Heart right ventricle (tissue), 16 donors: ENCODE measurements at regions not wholly inside any gene's neighbourhood (a gene's known extent, or its start where the extent isn't known, plus 50 kb on each side); places are given as distances from the start of the nearest gene placed in this dataset.

Experiments
- ATAC-seq, 8 donors: fragments of 200-7000 bp; cut with Tn5 transposase; one replicate each; pipeline ENCODE4 v1.9.1; 2020; ENCODE audit warnings: mild to moderate bottlenecking in 8 of 8, moderate library complexity in 8 of 8, moderate number of reproducible peaks in 1 of 8
- DNase-seq, 2 donors: peaks; one replicate each; pipeline ENCODE4 v3.0.0-alpha.2; 2020
- H3K27ac ChIP-seq, 10 donors: fragments of 200-600 bp; sonication (generic) in 2 of 10; one replicate each; pipeline versions ENCODE4 v1.5.0 to v1.8.0; 2020 to 2022; ENCODE audit warnings: mild to moderate bottlenecking in 3 of 10
- H3K27me3 ChIP-seq, 7 donors: fragments of 200-600 bp; one replicate each; pipeline ENCODE4 v1.8.0; 2021 to 2022; ENCODE audit warnings: mild to moderate bottlenecking in 2 of 7
- H3K36me3 ChIP-seq, 9 donors: fragments of 200-600 bp; sonication (generic) in 1 of 9; one replicate each; pipeline versions ENCODE4 v1.5.0 to v1.8.0; 2020 to 2022; ENCODE audit warnings: mild to moderate bottlenecking in 2 of 9
- H3K4me1 ChIP-seq, 9 donors: fragments of 200-600 bp; sonication (generic) in 1 of 9; one replicate each; pipeline versions ENCODE4 v1.5.0 to v1.8.0; 2020 to 2022; ENCODE audit warnings: mild to moderate bottlenecking in 4 of 9
- H3K4me3 ChIP-seq, 10 donors: fragments of 200-600 bp; sonication (generic) in 2 of 10; one replicate each; pipeline versions ENCODE4 v1.5.0 to v1.8.0; 2020 to 2022; ENCODE audit warnings: mild to moderate bottlenecking in 7 of 10, moderate library complexity in 2 of 10
- H3K9me3 ChIP-seq, 11 donors: fragments of 200-600 bp in 10 of 11; sonication (generic) in 2 of 11; one replicate each; pipeline versions ENCODE4 v1.5.0 to v1.8.0; 2013 to 2022; ENCODE audit warnings: mild to moderate bottlenecking in 2 of 11, control low read depth in 1 of 11, moderate library complexity in 1 of 11
- CTCF ChIP-seq, 9 donors: fragments of 200-600 bp; sonication (generic) in 2 of 9; IDR thresholded peaks; one replicate each; pipeline versions ENCODE4 v1.5.0 to v1.8.0; 2021 to 2022; ENCODE audit warnings: antibody characterized with exemption in 9 of 9, mild to moderate bottlenecking in 5 of 9, moderate library complexity in 1 of 9
- WGBS, 2 donors: extraction: QIAGEN DNeasy Blood & Tissue Kit; methylation state at CpG; one replicate each; pipeline ENCODE4 v1.1.7; 2013; ENCODE audit warnings: inconsistent platforms in 1 of 2; 5-methylcytosine and 5-hydroxymethylcytosine counted together
- intact Hi-C, 10 donors: fragments of 100-400 bp; cut with DNase I; formaldehyde crosslinking; loops; one replicate each; pipeline versions ENCODE4 v1.11.1 to v1.14.2; 2022
- donor health status: Arrhythmogenic right ventricular cardiomyopathy.
- donor health status: ischemic (EF 13 %, LVEDD 7.1; RV severe dilation, severe dysfunction).
- donor health status: healthy with polysubstance abuse.
- donor health status: DM: no; HTN: yes; CAD: no.
- donor health status: DM: no; HTN: no; CAD: no.
- donor health status: ischemic (EF 25% LVEDD 6.9; RV normal size, moderate dysfunction).
- donor health status: ischemic (EF 25% LVEDD 5.7; RV mildly dilated, moderate dysfunction).
- donor health status: healthy.
- donor health status: DM: yes; HTN: yes; CAD: no.
- donor health status: Ischemic cardiomyopathy.
- donor health status: ischemic (EF 35%, LVEDD 5.7; RV mildly dilated, moderate dysfunction).
- donor health status: nonischemic (EF 11% LVEDD 7.7; RV severe dilation, severe dysfunction).
- donor health status: DM: yes; HTN: yes; CAD: no.
- donor health status: PGD.
- donor health status: ischemic (EF 29% LVEDD 5.4; RV normal size, mild dysfunction).
- donor health status: nonischemic (EF 23%, LVEDD 6.1; RV moderate dilation, normal function).

GRCh38 chr11:69983571-69983877 lies 94.6 kb upstream of the ANO1 start:
- WGBS, 2 donors = 77 to 80% methylated on average over 10 of the region's 10 CpGs
- Histone ChIP-seq H3K36me3 (no peaks in the 10 kb centered on the region), H3K9me3 (no peaks in the 10 kb centered on the region), H3K27me3 (peaks cover 11 to 68% (median 53%) of the 10 kb centered on the region in 7 donors), H3K4me1 (peaks cover 8 to 51% (median 19%) of the 10 kb centered on the region in 9 donors), H3K27ac (no peak overlapping the region), H3K4me3 (no peak overlapping the region)
- intact Hi-C loops = loop anchor here in 1 of 10 donors (10.0 kb wide), 1 partner anchor 101 kb away; no protein-coding TSS in a partner anchor
- DNase-seq = no peak
- TF ChIP-seq CTCF (IDR thresholded peaks at IDR 0.05) = no peak
- ATAC-seq = no peak

GRCh38 chr11:69983897-69984438 lies 94.1 kb upstream of the ANO1 start:
- DNase-seq (no peak), ATAC-seq (no peak)
- intact Hi-C loops = loop anchor here in 1 of 10 donors (10.0 kb wide), 1 partner anchor 101 kb away; no protein-coding TSS in a partner anchor
- Histone ChIP-seq H3K4me3 (no peak overlapping the region), H3K36me3 (no peaks in the 10 kb centered on the region), H3K4me1 (peaks cover 8 to 48% (median 19%) of the 10 kb centered on the region in 9 donors), H3K27me3 (peaks cover 11 to 68% (median 54%) of the 10 kb centered on the region in 7 donors), H3K9me3 (no peaks in the 10 kb centered on the region), H3K27ac (peak overlapping the region in 1 of 10 donors; percentile 80)
- no peak for TF ChIP-seq CTCF (IDR thresholded peaks at IDR 0.05)
- WGBS, 2 donors = 22 to 27% methylated on average over 9 to 10 of the region's 10 CpGs

- Histone ChIP-seq H3K27ac (peak overlapping the region in 5 of 10 donors; percentile 28 to 80 (median 74)), H3K4me1 (peaks cover 8 to 41% (median 16%) of the 10 kb centered on the region in 9 donors), H3K36me3 (no peaks in the 10 kb centered on the region), H3K27me3 (peaks cover 11 to 75% (median 57%) of the 10 kb centered on the region in 7 donors), H3K4me3 (peak overlapping the region in 1 of 10 donors; percentile 47), H3K9me3 (no peaks in the 10 kb centered on the region)
- DNase-seq = no peak
- ATAC-seq = no peak
- no peak for TF ChIP-seq CTCF (IDR thresholded peaks at IDR 0.05)
- intact Hi-C loops = loop anchor here in 1 of 10 donors (10.0 kb wide), 1 partner anchor 100 kb away; no protein-coding TSS in a partner anchor
- WGBS, 2 donors = 19 to 26% methylated on average over 24 of the region's 24 CpGs
Measured at GRCh38 chr11:69984457-69985261, 93.5 kb upstream of the ANO1 start.

GRCh38 chr11:69985331-69985640 lies 92.8 kb upstream of the ANO1 start:
- Histone ChIP-seq H3K4me3 (peak overlapping the region in 9 of 10 donors; percentile 33 to 62 (median 49)), H3K9me3 (no peaks in the 10 kb centered on the region), H3K27ac (peak overlapping the region in 8 of 10 donors; percentile 35 to 80 (median 62)), H3K27me3 (peaks cover 11 to 75% (median 57%) of the 10 kb centered on the region in 7 donors), H3K4me1 (peaks cover 8 to 37% (median 16%) of the 10 kb centered on the region in 9 donors), H3K36me3 (no peaks in the 10 kb centered on the region)
- 3 to 7% methylated on average over 15 of the region's 15 CpGs for WGBS, 2 donors
- no peak for ATAC-seq
- DNase-seq = no peak
- intact Hi-C loops = loop anchor here in 1 of 10 donors (10.0 kb wide), 1 partner anchor 100 kb away; no protein-coding TSS in a partner anchor
- no peak for TF ChIP-seq CTCF (IDR thresholded peaks at IDR 0.05)
